IMR-90 (cell line): ENCODE measurements at regions not wholly inside any gene's neighbourhood (a gene's known extent, or its start where the extent isn't known, plus 50 kb on each side); places are given as distances from the start of the nearest gene placed in this dataset.

Experiments used
- ATAC-seq: fragments of 200-7000 bp; cut with Tn5 transposase; 2 replicates; pipeline ENCODE4 v1.9.1; 2020; ENCODE audit warnings: low read depth, mild to moderate bottlenecking, moderate library complexity
- BruUV-seq: library from RNA; stranded (reverse); fragments of 400-500 nt; replicated peaks from 2 replicates; lab custom pipeline; 2021; lab: Mats Ljungman, UMichigan
- CTCF ChIA-PET: fragments of 300-600 bp; formaldehyde crosslinking; extraction: SDS; loops from one replicate; lab custom pipeline; 2021; ENCODE audit warnings: antibody characterized with exemption; lab: Yijun Ruan, JAX
- POLR2A ChIA-PET: fragments of 300-600 bp; sonication (Branson Sonifier 250); formaldehyde crosslinking; loops from one replicate; lab custom pipeline; 2022; ENCODE audit warnings: antibody characterized with exemption; ENCODE audit not compliant: unreplicated experiment; lab: Charles Lee
- DNase-seq: peaks from one replicate; pipeline ENCODE4 v3.0.0; 2013
- H2AFZ ChIP-seq: replicated peaks from 2 replicates; pipeline ENCODE3; 2013; ENCODE audit warnings: low read length, mild to moderate bottlenecking; ENCODE audit not compliant: poor library complexity
- H2AK5ac ChIP-seq: 2 replicates; pipeline ENCODE4 v1.6.1; 2013; ENCODE audit warnings: low read depth, low read length, inconsistent platforms
- H2AK9ac ChIP-seq: replicated peaks from 2 replicates; pipeline ENCODE3; 2013; ENCODE audit warnings: mild to moderate bottlenecking, low read depth, low read length, moderate library complexity; ENCODE audit not compliant: poor library complexity
- H2BK120ac ChIP-seq: 2 replicates; pipeline ENCODE4 v1.6.1; 2013; ENCODE audit warnings: low read depth, low read length, inconsistent platforms
- H2BK15ac ChIP-seq: 3 replicates; pipeline ENCODE4 v1.6.1; 2013; ENCODE audit warnings: low read depth, low read length, inconsistent platforms
- H2BK20ac ChIP-seq: 2 replicates; pipeline ENCODE4 v1.6.1; 2013; ENCODE audit warnings: low read depth, mild to moderate bottlenecking, inconsistent platforms, low read length, moderate library complexity
- H2BK5ac ChIP-seq: 2 replicates; pipeline ENCODE4 v1.6.1; 2013; ENCODE audit warnings: mild to moderate bottlenecking, low read depth, low read length, inconsistent platforms; ENCODE audit not compliant: poor library complexity, severe bottlenecking
- H3K14ac ChIP-seq: replicated peaks from 2 replicates; pipeline ENCODE4 v1.6.1; 2013; ENCODE audit warnings: low read depth, low read length, inconsistent platforms
- H3K18ac ChIP-seq: 2 replicates; pipeline ENCODE4 v1.6.1; 2013; ENCODE audit warnings: low read depth, low read length, control low read depth
- H3K23ac ChIP-seq: 2 replicates; pipeline ENCODE4 v1.6.1; 2013; ENCODE audit warnings: low read depth, low read length, inconsistent platforms
- H3K27ac ChIP-seq: 2 replicates; pipeline ENCODE4 v1.5.1; 2013; ENCODE audit warnings: mild to moderate bottlenecking, control low read depth, low read length; ENCODE audit not compliant: insufficient read depth
- H3K27me3 ChIP-seq: 2 replicates; pipeline ENCODE4 v1.6.1; 2013; ENCODE audit warnings: low read length; ENCODE audit not compliant: control insufficient read depth, insufficient read depth
- H3K36me3 ChIP-seq: 2 replicates; pipeline ENCODE4 v1.6.1; 2013; ENCODE audit warnings: low read length, mixed read lengths; ENCODE audit not compliant: control insufficient read depth, insufficient read depth
- H3K4ac ChIP-seq: 2 replicates; pipeline ENCODE4 v1.6.1; 2013; ENCODE audit warnings: low read depth, low read length, inconsistent platforms
- H3K4me1 ChIP-seq: 2 replicates; pipeline ENCODE4 v1.6.1; 2013; ENCODE audit warnings: low read length, mixed read lengths; ENCODE audit not compliant: control insufficient read depth, insufficient read depth
- H3K4me2 ChIP-seq: 2 replicates; pipeline ENCODE4 v1.6.1; 2013; ENCODE audit warnings: low read depth, mild to moderate bottlenecking, control low read depth, low read length, moderate library complexity
- H3K4me3 ChIP-seq: 2 replicates; pipeline ENCODE4 v1.5.1; 2013; ENCODE audit warnings: low read depth, mild to moderate bottlenecking, control low read depth, low read length, moderate library complexity; ENCODE audit not compliant: insufficient read depth
- H3K56ac ChIP-seq: 2 replicates; pipeline ENCODE4 v1.6.1; 2013; ENCODE audit warnings: low read length, inconsistent platforms; ENCODE audit not compliant: insufficient read depth; ENCODE audit errors: extremely low read depth
- H3K79me1 ChIP-seq, 2 experiments: 2 replicates each; pipeline ENCODE4 v1.6.1; 2013; ENCODE audit warnings: low read length in 2 of 2, inconsistent platforms in 1 of 2, low read depth in 1 of 2
- H3K9ac ChIP-seq: 2 replicates; pipeline ENCODE4 v1.6.1; 2013; ENCODE audit warnings: low read depth, low read length, control low read depth
- H3K9me1 ChIP-seq: 2 replicates; pipeline ENCODE4 v1.6.1; 2013; ENCODE audit warnings: low read length, inconsistent platforms; ENCODE audit not compliant: insufficient read depth
- H3K9me3 ChIP-seq: 2 replicates; pipeline ENCODE4 v1.6.1; 2013; ENCODE audit warnings: low read length; ENCODE audit not compliant: control insufficient read depth, insufficient read depth
- H4K20me1 ChIP-seq: 2 replicates; pipeline ENCODE4 v1.6.1; 2013; ENCODE audit warnings: low read length, inconsistent platforms; ENCODE audit not compliant: insufficient read depth
- H4K5ac ChIP-seq: 2 replicates; pipeline ENCODE4 v1.6.1; 2013; ENCODE audit warnings: mild to moderate bottlenecking, low read depth, low read length, control low read depth
- H4K8ac ChIP-seq, 2 experiments: 2 replicates each; pipeline ENCODE4 v1.6.1; 2013; ENCODE audit warnings: low read depth in 2 of 2, low read length in 2 of 2, control low read depth in 1 of 2, inconsistent platforms in 1 of 2
- H4K91ac ChIP-seq: 2 replicates; pipeline ENCODE4 v1.6.1; 2013; ENCODE audit warnings: low read depth, low read length, inconsistent platforms; ENCODE audit not compliant: insufficient read depth
- CEBPB ChIP-seq: IDR thresholded peaks from 2 replicates; pipeline ENCODE4 v1.6.1; 2012; ENCODE audit warnings: low read depth, low read length, improper control_type of control experiment
- MAZ ChIP-seq: IDR thresholded peaks from 2 replicates; pipeline ENCODE4 v1.6.1; 2012; ENCODE audit warnings: low read depth, mild to moderate bottlenecking, low read length, improper control_type of control experiment, moderate library complexity, borderline replicate concordance
- WGBS, 2 experiments: methylation state at CpG; one replicate each; pipeline versions ENCODE4 v1.1.5 to v1.1.7; 2013; ENCODE audit warnings: missing lambda C conversion rate in 2 of 2; ENCODE audit not compliant: insufficient read length in 1 of 2; ENCODE audit errors: extremely low coverage in 2 of 2; 5-methylcytosine and 5-hydroxymethylcytosine counted together
- dilution Hi-C: fragments of 300-500 bp; cut with HindIII; formaldehyde crosslinking; loops from one replicate; pipeline ENCODE4 v1.14.3; 2018; ENCODE audit warnings: low sequenced_read_pairs; ENCODE audit not compliant: unreplicated experiment
- in situ Hi-C: fragments of 300-500 bp; cut with MboI; formaldehyde crosslinking; loops from 3 replicates; pipeline ENCODE4 v1.14.3; 2019; ENCODE audit warnings: low sequenced_read_pairs, inconsistent platforms, mixed read lengths
- intact Hi-C: fragments of 100-400 bp; cut with micrococcal nuclease; formaldehyde crosslinking; loops from 2 replicates; pipeline ENCODE4 v1.10.0; 2022
- TF ChIP-seq, protein P1 (sequence below): fragments of 150-350 bp; IDR thresholded peaks from 2 replicates; pipeline ENCODE4 v1.6.1; 2016; ENCODE audit warnings: low read depth, mild to moderate bottlenecking, low read length, moderate library complexity, borderline replicate concordance

DNA sequence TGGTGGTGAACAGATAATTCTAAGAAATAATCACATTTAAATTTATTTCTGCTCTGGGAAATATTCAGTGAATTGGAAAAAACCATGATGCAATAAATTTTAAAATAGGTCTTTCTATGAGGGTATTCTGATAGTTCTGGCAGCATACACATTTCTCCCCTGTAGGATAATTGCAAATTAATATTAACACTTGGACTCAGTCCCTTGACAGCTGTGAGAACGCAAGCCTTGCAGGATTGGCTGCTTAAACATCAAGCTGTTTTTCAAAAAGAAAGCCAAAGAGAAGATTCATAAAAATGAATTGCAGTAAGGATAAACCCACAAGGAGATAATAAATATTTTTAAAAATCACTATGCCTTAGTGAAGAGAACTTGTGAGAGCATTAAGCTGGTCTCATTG lies 180.0 kb downstream of the MTRR start:
- BruUV-seq, result no TSS peak
- no peak overlapping the region for H2BK20ac ChIP-seq
- no peaks in the 10 kb centered on the region for H3K27me3 ChIP-seq
- H3K9me1 ChIP-seq, result no peaks in the 10 kb centered on the region
- in situ Hi-C loops, result no loop called here
- intact Hi-C loops, result no loop called here
- no peaks in the 10 kb centered on the region for H3K4me1 ChIP-seq
- H2BK5ac ChIP-seq, result no peak overlapping the region
- no peak overlapping the region for H4K8ac ChIP-seq
- H2AK9ac ChIP-seq, result no peak overlapping the region
- H2AK5ac ChIP-seq, result no peak overlapping the region
- dilution Hi-C loops, result no loop called here
- no peak overlapping the region for H2AFZ ChIP-seq
- no peak overlapping the region for H3K18ac ChIP-seq
- H3K56ac ChIP-seq, result no peak overlapping the region
- no peak overlapping the region for H3K14ac ChIP-seq
- no peak overlapping the region for H4K5ac ChIP-seq
- H3K4me2 ChIP-seq, result no peak overlapping the region
- H3K9ac ChIP-seq, result no peak overlapping the region
- no peak overlapping the region for H3K4ac ChIP-seq
- H4K20me1 ChIP-seq, result no peaks in the 10 kb centered on the region
- H2BK15ac ChIP-seq, result no peak overlapping the region
- no peaks in the 10 kb centered on the region for H3K79me1 ChIP-seq
- no peak overlapping the region for H3K27ac ChIP-seq
- no peak overlapping the region for H2BK120ac ChIP-seq
- ChIA-PET CTCF (no interaction called here), POLR2A (no interaction called here)
- no peak overlapping the region for H3K4me3 ChIP-seq
- TF ChIP-seq CEBPB (no peak), MAZ (no peak)
- TF ChIP-seq, protein P1, sequence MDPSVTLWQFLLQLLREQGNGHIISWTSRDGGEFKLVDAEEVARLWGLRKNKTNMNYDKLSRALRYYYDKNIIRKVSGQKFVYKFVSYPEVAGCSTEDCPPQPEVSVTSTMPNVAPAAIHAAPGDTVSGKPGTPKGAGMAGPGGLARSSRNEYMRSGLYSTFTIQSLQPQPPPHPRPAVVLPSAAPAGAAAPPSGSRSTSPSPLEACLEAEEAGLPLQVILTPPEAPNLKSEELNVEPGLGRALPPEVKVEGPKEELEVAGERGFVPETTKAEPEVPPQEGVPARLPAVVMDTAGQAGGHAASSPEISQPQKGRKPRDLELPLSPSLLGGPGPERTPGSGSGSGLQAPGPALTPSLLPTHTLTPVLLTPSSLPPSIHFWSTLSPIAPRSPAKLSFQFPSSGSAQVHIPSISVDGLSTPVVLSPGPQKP, result no peak
- DNase-seq, result no peak
- no peak overlapping the region for H4K91ac ChIP-seq
- no peak overlapping the region for H3K23ac ChIP-seq
- no peak for ATAC-seq
- no CpG with 5 or more reads among the region's 1 CpG for WGBS, 2 experiments
- H3K9me3 ChIP-seq, result no peaks in the 10 kb centered on the region
- no peaks in the 10 kb centered on the region for H3K36me3 ChIP-seq
